H9 (cell line): ENCODE measurements at regions not wholly inside any gene's neighbourhood (a gene's known extent, or its start where the extent isn't known, plus 50 kb on each side); places are given as distances from the start of the nearest gene placed in this dataset.

Experiments
- DNase-seq: peaks from one replicate; pipeline ENCODE4 v3.0.0-alpha.2; 2017
- H2AFZ ChIP-seq: one replicate; pipeline ENCODE4 v1.6.1; 2013; ENCODE audit warnings: mild to moderate bottlenecking, low read length, control low read depth, moderate library complexity
- H2AK5ac ChIP-seq: 2 replicates; pipeline ENCODE4 v1.6.1; 2013; ENCODE audit warnings: low read length, control low read depth, mixed read lengths; ENCODE audit not compliant: insufficient read length
- H2BK120ac ChIP-seq: one replicate; pipeline ENCODE4 v1.6.1; 2013; ENCODE audit warnings: low read depth, mild to moderate bottlenecking, low read length, control low read depth, inconsistent platforms; ENCODE audit not compliant: poor library complexity, severe bottlenecking
- H2BK12ac ChIP-seq: 2 replicates; pipeline ENCODE4 v1.6.1; 2013; ENCODE audit warnings: low read length, control low read depth, mixed read lengths, low read depth; ENCODE audit not compliant: insufficient read length
- H2BK15ac ChIP-seq: 2 replicates; pipeline ENCODE4 v1.6.1; 2013; ENCODE audit warnings: low read depth, low read length, control low read depth
- H2BK20ac ChIP-seq: one replicate; pipeline ENCODE4 v1.6.1; 2013; ENCODE audit warnings: low read depth, mild to moderate bottlenecking, low read length, control low read depth, inconsistent platforms; ENCODE audit not compliant: poor library complexity, severe bottlenecking
- H2BK5ac ChIP-seq: 2 replicates; pipeline ENCODE4 v1.6.1; 2013; ENCODE audit warnings: low read length, control low read depth, mixed read lengths; ENCODE audit not compliant: insufficient read length
- H3K14ac ChIP-seq: 2 replicates; pipeline ENCODE4 v1.6.1; 2013; ENCODE audit warnings: low read length, control low read depth; ENCODE audit not compliant: insufficient read depth
- H3K18ac ChIP-seq: 2 replicates; pipeline ENCODE4 v1.6.1; 2013; ENCODE audit warnings: low read depth, mild to moderate bottlenecking, mixed read lengths, low read length, control low read depth; ENCODE audit not compliant: insufficient read length
- H3K23ac ChIP-seq: 2 replicates; pipeline ENCODE4 v1.6.1; 2013; ENCODE audit warnings: low read length, control low read depth, mixed read lengths, low read depth; ENCODE audit not compliant: insufficient read length
- H3K23me2 ChIP-seq: 2 replicates; pipeline ENCODE4 v1.6.1; 2013; ENCODE audit warnings: low read depth, mild to moderate bottlenecking, mixed read lengths, low read length, control low read depth; ENCODE audit not compliant: insufficient read length, poor library complexity, severe bottlenecking
- H3K27ac ChIP-seq: 2 replicates; pipeline ENCODE4 v1.5.1; 2013; ENCODE audit warnings: low read length, control low read depth, mixed read lengths, low read depth; ENCODE audit not compliant: insufficient read length
- H3K27me3 ChIP-seq: 2 replicates; pipeline ENCODE4 v1.6.1; 2013; ENCODE audit warnings: low read length, control low read depth, inconsistent platforms; ENCODE audit not compliant: insufficient read depth
- H3K4ac ChIP-seq: 2 replicates; pipeline ENCODE4 v1.6.1; 2013; ENCODE audit warnings: low read depth, mild to moderate bottlenecking, control low read depth, inconsistent platforms, low read length, moderate library complexity
- H3K4me1 ChIP-seq: 2 replicates; pipeline ENCODE4 v1.6.1; 2013; ENCODE audit warnings: low read length, control low read depth, inconsistent platforms; ENCODE audit not compliant: insufficient read depth
- H3K4me2 ChIP-seq: 2 replicates; pipeline ENCODE4 v1.6.1; 2013; ENCODE audit warnings: low read length, control low read depth, mixed read lengths; ENCODE audit not compliant: insufficient read length, insufficient read depth
- H3K56ac ChIP-seq: 2 replicates; pipeline ENCODE4 v1.6.1; 2013; ENCODE audit warnings: low read depth, mild to moderate bottlenecking, mixed read lengths, low read length, control low read depth; ENCODE audit not compliant: insufficient read length
- H3K79me1 ChIP-seq: 2 replicates; pipeline ENCODE4 v1.6.1; 2013; ENCODE audit warnings: low read depth, mild to moderate bottlenecking, moderate library complexity, low read length, control low read depth, inconsistent platforms; ENCODE audit not compliant: insufficient read depth, poor library complexity, severe bottlenecking
- H3K79me2 ChIP-seq: 2 replicates; pipeline ENCODE4 v1.6.1; 2013; ENCODE audit warnings: low read length, control low read depth, inconsistent platforms; ENCODE audit not compliant: insufficient read depth
- H3K9ac ChIP-seq: 2 replicates; pipeline ENCODE4 v1.6.1; 2013; ENCODE audit warnings: low read length, control low read depth, mixed read lengths; ENCODE audit not compliant: insufficient read length; ENCODE audit errors: extremely low read depth
- H3K9me3 ChIP-seq: one replicate; pipeline ENCODE4 v1.6.1; 2013; ENCODE audit warnings: low read depth, low read length, inconsistent platforms; ENCODE audit not compliant: control insufficient read depth
- H3T11ph ChIP-seq: one replicate; pipeline ENCODE4 v1.6.1; 2013; ENCODE audit warnings: mild to moderate bottlenecking, low read length, control low read depth, inconsistent platforms
- H4K20me1 ChIP-seq: one replicate; pipeline ENCODE4 v1.6.1; 2013; ENCODE audit not compliant: control insufficient read depth, insufficient read length, insufficient read depth
- H4K5ac ChIP-seq: 2 replicates; pipeline ENCODE4 v1.6.1; 2013; ENCODE audit warnings: low read depth, mild to moderate bottlenecking, mixed read lengths, low read length, control low read depth; ENCODE audit not compliant: insufficient read length
- H4K8ac ChIP-seq: replicated peaks from 2 replicates; pipeline ENCODE4 v1.6.1; 2013; ENCODE audit warnings: low read length, control low read depth, mixed read lengths, low read depth; ENCODE audit not compliant: insufficient read length
- H4K91ac ChIP-seq: 2 replicates; pipeline ENCODE4 v1.6.1; 2013; ENCODE audit warnings: low read depth, mild to moderate bottlenecking, moderate library complexity, mixed read lengths, low read length, control low read depth; ENCODE audit not compliant: insufficient read length
- H3K27ac Mint-ChIP-seq, 3 experiments: 2 replicates in 2 of 3; 3 replicates in 1 of 3; pipeline ENCODE4 v1.8.0; 2020 to 2021; ENCODE audit warnings: mixed read lengths in 3 of 3, mild to moderate bottlenecking in 1 of 3, moderate library complexity in 1 of 3
- H3K27me3 Mint-ChIP-seq: 2 replicates; pipeline ENCODE4 v1.8.0; 2021; ENCODE audit warnings: low read depth, mild to moderate bottlenecking, moderate library complexity, mixed read lengths
- H3K36me3 Mint-ChIP-seq, 3 experiments: 2 replicates in 2 of 3; 3 replicates in 1 of 3; pipeline ENCODE4 v1.8.0; 2020 to 2021; ENCODE audit warnings: low read depth in 3 of 3, mixed read lengths in 3 of 3; ENCODE audit not compliant: insufficient read depth in 1 of 3
- H3K4me1 Mint-ChIP-seq, 2 experiments: 2 replicates each; pipeline ENCODE4 v1.8.0; 2020; ENCODE audit warnings: mixed read lengths in 2 of 2
- H3K4me3 Mint-ChIP-seq, 2 experiments: 2 replicates in 1 of 2; 3 replicates in 1 of 2; pipeline ENCODE4 v1.8.0; 2020 to 2021; ENCODE audit warnings: mild to moderate bottlenecking in 2 of 2, mixed read lengths in 2 of 2, moderate library complexity in 1 of 2
- H3K9me3 Mint-ChIP-seq, 2 experiments: 2 replicates in 1 of 2; 3 replicates in 1 of 2; pipeline ENCODE4 v1.8.0; 2020; ENCODE audit warnings: mild to moderate bottlenecking in 2 of 2, mixed read lengths in 2 of 2, moderate library complexity in 1 of 2
- CTCF ChIP-seq: fragments of 200-600 bp; sonication (generic); conservative IDR thresholded peaks from 3 replicates; pipeline ENCODE4 v1.8.0; 2021; ENCODE audit warnings: antibody characterized with exemption, mild to moderate bottlenecking
- WGBS: extraction: QIAGEN DNeasy Blood & Tissue Kit; methylation state at CpG from one replicate; pipeline ENCODE4 v1.1.7; 2013; ENCODE audit warnings: missing lambda C conversion rate, low lambda C conversion rate, mixed read lengths; ENCODE audit not compliant: insufficient read length; ENCODE audit errors: extremely low coverage; 5-methylcytosine and 5-hydroxymethylcytosine counted together

- H4K91ac ChIP-seq = no peak overlapping the region
- H2BK20ac ChIP-seq = no peak overlapping the region
- H3K36me3 Mint-ChIP-seq = no peaks in the 10 kb centered on the region
- no peaks in the 10 kb centered on the region for H3K79me2 ChIP-seq
- no peak overlapping the region for H2AK5ac ChIP-seq
- H3K9me3 Mint-ChIP-seq = no peaks in the 10 kb centered on the region; a peak in 1 of 5 replicates
- H4K20me1 ChIP-seq = no peaks in the 10 kb centered on the region
- H3K23me2 ChIP-seq = no peaks in the 10 kb centered on the region
- H4K8ac ChIP-seq = no peak overlapping the region
- H4K5ac ChIP-seq = no peak overlapping the region
- DNase-seq = no peak
- H3K4me1 ChIP-seq = no peaks in the 10 kb centered on the region
- TF ChIP-seq CTCF = no peak
- H3T11ph ChIP-seq = no peak overlapping the region
- no peak overlapping the region for H2BK120ac ChIP-seq
- H3K27ac Mint-ChIP-seq = no peak overlapping the region
- H3K4ac ChIP-seq = no peak overlapping the region
- no peak overlapping the region for H3K4me2 ChIP-seq
- H2AFZ ChIP-seq = no peak overlapping the region
- H3K79me1 ChIP-seq = no peaks in the 10 kb centered on the region
- H3K9ac ChIP-seq = no peak overlapping the region
- H3K23ac ChIP-seq = no peak overlapping the region
- H3K4me3 Mint-ChIP-seq = no peak overlapping the region
- no peak overlapping the region for H3K14ac ChIP-seq
- H2BK15ac ChIP-seq = no peak overlapping the region
- H3K18ac ChIP-seq = no peak overlapping the region
- WGBS = no CpG with 5 or more reads among the region's 2 CpGs
- no peak overlapping the region for H3K27ac ChIP-seq
- no peak overlapping the region for H2BK12ac ChIP-seq
- no peak overlapping the region for H3K56ac ChIP-seq
- H3K9me3 ChIP-seq = no peaks in the 10 kb centered on the region
- no peaks in the 10 kb centered on the region; a peak in 2 of 4 replicates for H3K4me1 Mint-ChIP-seq
- H3K27me3 Mint-ChIP-seq = no peaks in the 10 kb centered on the region
- H2BK5ac ChIP-seq = no peak overlapping the region
- H3K27me3 ChIP-seq = no peaks in the 10 kb centered on the region
Observed at GRCh38 chr15:87349181-87349580, 907.4 kb downstream of the NTRK3 start.
